Keratinocyte (primary cell): ENCODE measurements at regions not wholly inside any gene's neighbourhood (a gene's known extent, or its start where the extent isn't known, plus 50 kb on each side); places are given as distances from the start of the nearest gene placed in this dataset.

Experiments used
- DNase-seq: peaks from one replicate; pipeline ENCODE4 v3.0.0-alpha.2; 2011; ENCODE audit warnings: low read depth, missing footprints, low spot score
- FAIRE-seq: peaks from 2 replicates; lab custom pipeline; 2011; peaks lifted over from hg19 to GRCh38; lab: Jason Lieb, UNC
- H2AFZ ChIP-seq: 2 replicates; pipeline ENCODE4 v1.6.0; 2012; ENCODE audit warnings: low read length, control low read depth, inconsistent platforms; ENCODE audit not compliant: control insufficient read depth
- H3K27ac ChIP-seq: 2 replicates; pipeline ENCODE4 v1.5.1; 2011; ENCODE audit warnings: low read length; ENCODE audit not compliant: control insufficient read depth, insufficient read depth
- H3K27me3 ChIP-seq: 3 replicates; pipeline ENCODE4 v1.6.0; 2011; ENCODE audit warnings: low read length; ENCODE audit not compliant: control insufficient read depth, insufficient read depth; ENCODE audit errors: extremely low read depth
- H3K36me3 ChIP-seq, 2 experiments: 2 replicates in 1 of 2; 3 replicates in 1 of 2; pipeline ENCODE4 v1.5.1; 2011; ENCODE audit warnings: low read length in 2 of 2, mild to moderate bottlenecking in 1 of 2; ENCODE audit not compliant: control insufficient read depth in 2 of 2, insufficient read depth in 2 of 2; ENCODE audit errors: extremely low read depth in 1 of 2
- H3K4me1 ChIP-seq: 3 replicates; pipeline ENCODE4 v1.5.1; 2011; ENCODE audit warnings: low read length; ENCODE audit not compliant: control insufficient read depth, insufficient read depth; ENCODE audit errors: extremely low read depth
- H3K4me2 ChIP-seq: 3 replicates; pipeline ENCODE4 v1.6.0; 2011; ENCODE audit warnings: low read depth, low read length; ENCODE audit not compliant: control insufficient read depth, insufficient read depth; ENCODE audit errors: extremely low read depth
- H3K4me3 ChIP-seq, 3 experiments: fragments of 200-600 bp in 1 of 3; sonication (generic) in 1 of 3; 2 replicates in 2 of 3; 3 replicates in 1 of 3; pipeline ENCODE4 v1.5.1; 2011 to 2016; ENCODE audit warnings: low read length in 3 of 3, mild to moderate bottlenecking in 3 of 3, control low read depth in 2 of 3, inconsistent platforms in 1 of 3, low read depth in 1 of 3, mixed read lengths in 1 of 3, mixed run types in 1 of 3, moderate library complexity in 1 of 3; ENCODE audit not compliant: control insufficient read depth in 2 of 3, insufficient read depth in 2 of 3; ENCODE audit errors: extremely low read depth in 1 of 3
- H3K79me2 ChIP-seq: 2 replicates; pipeline ENCODE4 v1.6.0; 2012; ENCODE audit warnings: low read length; ENCODE audit not compliant: control insufficient read depth, insufficient read depth
- H3K9ac ChIP-seq: 3 replicates; pipeline ENCODE4 v1.6.0; 2011; ENCODE audit warnings: low read length; ENCODE audit not compliant: control insufficient read depth, insufficient read depth; ENCODE audit errors: extremely low read depth
- H3K9me1 ChIP-seq: 3 replicates; pipeline ENCODE4 v1.6.0; 2011; ENCODE audit warnings: low read length; ENCODE audit not compliant: control insufficient read depth, insufficient read depth; ENCODE audit errors: extremely low read depth
- H3K9me3 ChIP-seq: 2 replicates; pipeline ENCODE4 v1.5.1; 2012; ENCODE audit warnings: low read depth, low read length; ENCODE audit not compliant: control insufficient read depth
- H4K20me1 ChIP-seq: 3 replicates; pipeline ENCODE4 v1.6.0; 2011; ENCODE audit warnings: low read length; ENCODE audit not compliant: control insufficient read depth, insufficient read depth; ENCODE audit errors: extremely low read depth
- CTCF ChIP-seq, 3 experiments: IDR thresholded peaks in 1 of 3; conservative IDR thresholded peaks in 1 of 3; optimal IDR thresholded peaks in 1 of 3; 2 replicates in 2 of 3; 3 replicates in 1 of 3; pipeline versions ENCODE3 to v1.5.1; 2011; ENCODE audit warnings: low read length in 3 of 3, mild to moderate bottlenecking in 3 of 3, moderate library complexity in 2 of 3, control low read depth in 1 of 3, inconsistent platforms in 1 of 3; ENCODE audit not compliant: insufficient read depth in 2 of 3; ENCODE audit errors: extremely low read depth in 1 of 3
- EZH2 ChIP-seq: IDR thresholded peaks from one replicate; pipeline ENCODE4 v1.6.1; 2012; ENCODE audit warnings: inconsistent platforms, mild to moderate bottlenecking, low read length, moderate library complexity
- dilution Hi-C: fragments of 300-500 bp; cut with MboI; formaldehyde crosslinking; loops from one replicate; pipeline ENCODE4 v1.7.0; 2020; ENCODE audit warnings: low sequenced_read_pairs; ENCODE audit not compliant: extremely low pct_ligation_motif_present

- Histone ChIP-seq H3K4me1 (no peaks in the 10 kb centered on the region), H3K36me3 (no peaks in the 10 kb centered on the region), H4K20me1 (no peaks in the 10 kb centered on the region), H2AFZ (no peak overlapping the region), H3K9me1 (no peaks in the 10 kb centered on the region), H3K9me3 (no peaks in the 10 kb centered on the region), H3K27ac (no peak overlapping the region), H3K27me3 (no peaks in the 10 kb centered on the region), H3K4me3 (no peak overlapping the region), H3K9ac (no peak overlapping the region), H3K4me2 (no peak overlapping the region), H3K79me2 (no peaks in the 10 kb centered on the region)
- TF ChIP-seq EZH2 (no peak), CTCF (optimal IDR thresholded peaks at IDR 0.05 in 1 of 3, IDR thresholded peaks at IDR 0.05 in 1 of 3, conservative IDR thresholded peaks at IDR 0.05 in 1 of 3; ENCODE audit: extremely low read depth in 1 of 3, insufficient read depth in 2 of 3, low read length in 3 of 3) (no peak)
- FAIRE-seq (no peak), DNase-seq (no peak)
- dilution Hi-C loops, result no loop called here
Measured at GRCh38 chr6:54689620-54690019, 157.0 kb upstream of the FAM83B start.

GRCh38 chr6:54690596-54690995, 156.0 kb upstream of the FAM83B start:
- Histone ChIP-seq H3K9me3 (no peaks in the 10 kb centered on the region), H3K9ac (no peak overlapping the region), H3K4me1 (no peaks in the 10 kb centered on the region), H3K27ac (no peak overlapping the region), H3K27me3 (no peaks in the 10 kb centered on the region), H3K4me2 (no peak overlapping the region), H3K9me1 (no peaks in the 10 kb centered on the region), H2AFZ (no peak overlapping the region), H4K20me1 (no peaks in the 10 kb centered on the region), H3K79me2 (no peaks in the 10 kb centered on the region), H3K4me3 (no peak overlapping the region), H3K36me3 (no peaks in the 10 kb centered on the region)
- dilution Hi-C loops, result no loop called here
- FAIRE-seq (no peak), DNase-seq (no peak)
- TF ChIP-seq CTCF (optimal IDR thresholded peaks at IDR 0.05 in 1 of 3, IDR thresholded peaks at IDR 0.05 in 1 of 3, conservative IDR thresholded peaks at IDR 0.05 in 1 of 3; ENCODE audit: extremely low read depth in 1 of 3, insufficient read depth in 2 of 3, low read length in 3 of 3), result no peak
- TF ChIP-seq EZH2, result no peak
